Testis (tissue), 2 donors: ENCODE measurements at regions not wholly inside any gene's neighbourhood (a gene's known extent, or its start where the extent isn't known, plus 50 kb on each side); places are given as distances from the start of the nearest gene placed in this dataset.
"Not testable (repeated sequence)": the region's sequence is repeated elsewhere in the genome, so short reads cannot be mapped to it uniquely, and the experiment has no call there.

ENCODE experiments used
- DNase-seq: peaks from one replicate; pipeline ENCODE4 v3.0.0-alpha.2; 2019
- H3K27ac ChIP-seq, 2 donors: fragments of 200-600 bp; sonication (generic); one replicate each; pipeline ENCODE4 v1.5.1; 2019
- H3K27me3 ChIP-seq: fragments of 200-600 bp; sonication (generic); one replicate; pipeline ENCODE4 v1.5.1; 2019
- H3K36me3 ChIP-seq: fragments of 200-600 bp; sonication (generic); one replicate; pipeline ENCODE4 v1.5.1; 2017; ENCODE audit warnings: low read depth; ENCODE audit errors: missing control alignments
- H3K4me1 ChIP-seq: fragments of 200-600 bp; sonication (generic); one replicate; pipeline ENCODE4 v1.5.1; 2019
- H3K4me3 ChIP-seq, 2 donors: fragments of 200-600 bp; sonication (generic); one replicate each; pipeline ENCODE4 v1.5.1; 2017 to 2019
- H3K9me3 ChIP-seq: fragments of 200-600 bp; sonication (generic); one replicate; pipeline ENCODE4 v1.5.1; 2017
- POLR2A ChIP-seq: fragments of 450-650 bp; IDR thresholded peaks from one replicate; pipeline ENCODE4 v1.6.1; 2017; ENCODE audit warnings: antibody characterized with exemption, mild to moderate bottlenecking, moderate library complexity
- WGBS, 2 donors: methylation state at CpG; one replicate each; pipeline ENCODE4 v1.1.5; 2018; 5-methylcytosine and 5-hydroxymethylcytosine counted together
- intact Hi-C: fragments of 100-400 bp; cut with DNase I; formaldehyde crosslinking; loops from one replicate; pipeline ENCODE4 v1.15.1; 2023; ENCODE audit warnings: low total_unique reads
- TF ChIP-seq, protein P1 (sequence below), 3 experiments: fragments of 450-650 bp in 2 of 3; fragments of 200-600 bp in 1 of 3; sonication (generic) in 1 of 3; IDR thresholded peaks; one replicate each; pipeline ENCODE4 v1.5.1; 2016 to 2019; ENCODE audit warnings: antibody characterized with exemption in 3 of 3, mild to moderate bottlenecking in 2 of 3, moderate library complexity in 1 of 3

- TF ChIP-seq POLR2A = no peak
- TF ChIP-seq, protein P1, sequence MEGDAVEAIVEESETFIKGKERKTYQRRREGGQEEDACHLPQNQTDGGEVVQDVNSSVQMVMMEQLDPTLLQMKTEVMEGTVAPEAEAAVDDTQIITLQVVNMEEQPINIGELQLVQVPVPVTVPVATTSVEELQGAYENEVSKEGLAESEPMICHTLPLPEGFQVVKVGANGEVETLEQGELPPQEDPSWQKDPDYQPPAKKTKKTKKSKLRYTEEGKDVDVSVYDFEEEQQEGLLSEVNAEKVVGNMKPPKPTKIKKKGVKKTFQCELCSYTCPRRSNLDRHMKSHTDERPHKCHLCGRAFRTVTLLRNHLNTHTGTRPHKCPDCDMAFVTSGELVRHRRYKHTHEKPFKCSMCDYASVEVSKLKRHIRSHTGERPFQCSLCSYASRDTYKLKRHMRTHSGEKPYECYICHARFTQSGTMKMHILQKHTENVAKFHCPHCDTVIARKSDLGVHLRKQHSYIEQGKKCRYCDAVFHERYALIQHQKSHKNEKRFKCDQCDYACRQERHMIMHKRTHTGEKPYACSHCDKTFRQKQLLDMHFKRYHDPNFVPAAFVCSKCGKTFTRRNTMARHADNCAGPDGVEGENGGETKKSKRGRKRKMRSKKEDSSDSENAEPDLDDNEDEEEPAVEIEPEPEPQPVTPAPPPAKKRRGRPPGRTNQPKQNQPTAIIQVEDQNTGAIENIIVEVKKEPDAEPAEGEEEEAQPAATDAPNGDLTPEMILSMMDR (IDR thresholded peaks at IDR 0.05) = no peak
- 30 to 50% methylated on average over 3 of the region's 3 CpGs for WGBS, 2 donors
- Histone ChIP-seq H3K36me3 (no peaks in the 10 kb centered on the region), H3K4me3 (no peak overlapping the region), H3K9me3 (no peaks in the 10 kb centered on the region), H3K27me3 (no peaks in the 10 kb centered on the region), H3K4me1 (no peaks in the 10 kb centered on the region), H3K27ac (no peak overlapping the region)
- intact Hi-C loops = no loop called here
- DNase-seq = no peak
Observed at GRCh38 chr6:93183531-93183972, 235.8 kb downstream of the EPHA7 start.

GRCh38 chr6:93182938-93183479 lies 236.3 kb downstream of the EPHA7 start:
- intact Hi-C loops = no loop called here

DNA sequence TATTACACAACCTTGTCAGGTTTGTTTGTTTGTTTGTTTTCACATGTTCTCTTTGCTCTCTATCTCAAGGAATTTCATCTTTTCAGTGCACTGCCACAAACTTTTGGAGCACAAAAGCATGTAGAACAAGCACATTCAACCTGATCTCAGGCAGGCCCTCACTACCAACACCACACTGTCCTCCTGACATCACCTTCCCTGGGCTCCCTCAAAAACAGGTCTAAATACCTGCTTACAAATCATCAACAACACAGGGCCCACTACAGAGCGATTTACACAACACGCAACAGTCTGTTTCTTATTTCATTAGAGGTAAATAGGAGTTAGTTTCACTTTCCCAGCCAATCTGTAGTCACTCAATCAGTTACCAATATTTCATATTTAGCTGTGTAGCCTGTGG lies 241.4 kb downstream of the EPHA7 start:
- 90 to 93% methylated on average over 2 of the region's 2 CpGs for WGBS, 2 donors
- Histone ChIP-seq H3K36me3 (no peaks in the 10 kb centered on the region), H3K27ac (no peak overlapping the region), H3K9me3 (no peaks in the 10 kb centered on the region), H3K4me3 (no peak overlapping the region), H3K4me1 (no peaks in the 10 kb centered on the region), H3K27me3 (no peaks in the 10 kb centered on the region)
- DNase-seq = no peak
- intact Hi-C loops = no loop called here
- no peak for TF ChIP-seq POLR2A
- TF ChIP-seq, protein P1 (IDR thresholded peaks at IDR 0.05) = no peak

More at GRCh38 chr6:93182938-93183479, 236.3 kb downstream of the EPHA7 start:
- TF ChIP-seq POLR2A = no peak
- TF ChIP-seq, protein P1 (IDR thresholded peaks at IDR 0.05) = no peak
- Histone ChIP-seq H3K4me3 (no peak overlapping the region), H3K9me3 (no peaks in the 10 kb centered on the region), H3K27ac (no peak overlapping the region), H3K36me3 (no peaks in the 10 kb centered on the region), H3K4me1 (no peaks in the 10 kb centered on the region), H3K27me3 (no peaks in the 10 kb centered on the region)
- WGBS, 2 donors = 46 to 56% methylated on average over 2 of the region's 2 CpGs
- DNase-seq = no peak

GRCh38 chr6:93177438-93177837 lies 241.9 kb downstream of the EPHA7 start:
- H3K9me3 ChIP-seq = no peaks in the 10 kb centered on the region
- H3K36me3 ChIP-seq = no peaks in the 10 kb centered on the region
- H3K27ac ChIP-seq = no peak overlapping the region
- TF ChIP-seq POLR2A = no peak
- TF ChIP-seq, protein P1 (IDR thresholded peaks at IDR 0.05) = no peak
- DNase-seq = no peak
- H3K27me3 ChIP-seq = no peaks in the 10 kb centered on the region
- H3K4me3 ChIP-seq = no peak overlapping the region
- WGBS, 2 donors = 87 to 92% methylated on average over 3 of the region's 3 CpGs
- intact Hi-C loops = no loop called here
- no peaks in the 10 kb centered on the region for H3K4me1 ChIP-seq

DNA sequence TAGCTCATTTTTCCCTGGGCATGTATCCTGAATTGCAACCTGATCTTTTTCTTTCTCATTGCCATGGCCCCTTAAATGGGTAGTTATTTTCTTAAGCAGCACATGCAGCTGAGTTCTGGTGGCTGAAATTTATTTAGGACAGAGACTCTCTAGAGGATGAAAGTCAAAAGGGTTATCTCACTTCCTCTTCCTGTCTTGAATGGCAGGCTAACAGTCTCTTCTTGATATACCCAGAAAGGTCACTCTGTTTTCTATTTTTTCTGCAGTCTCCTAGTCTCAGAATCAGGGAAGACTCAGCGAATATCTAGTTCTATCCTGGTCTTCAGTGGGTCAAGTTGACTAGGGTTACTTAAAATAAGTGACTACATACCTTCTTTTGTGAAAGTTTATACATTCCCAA lies 243.3 kb downstream of the EPHA7 start:
- H3K36me3 ChIP-seq = no peaks in the 10 kb centered on the region
- no peak overlapping the region for H3K27ac ChIP-seq
- no peaks in the 10 kb centered on the region for H3K4me1 ChIP-seq
- 65 to 83% methylated on average over 1 of the region's 1 CpG for WGBS, 2 donors
- H3K9me3 ChIP-seq = no peaks in the 10 kb centered on the region
- no peak for DNase-seq
- H3K27me3 ChIP-seq = no peaks in the 10 kb centered on the region
- TF ChIP-seq, protein P1 (IDR thresholded peaks at IDR 0.05) = no peak
- no peak for TF ChIP-seq POLR2A
- H3K4me3 ChIP-seq = no peak overlapping the region
- intact Hi-C loops = no loop called here

- intact Hi-C loops, H3K27ac ChIP-seq, H3K9me3 ChIP-seq, H3K27me3 ChIP-seq, H3K36me3 ChIP-seq, H3K4me3 ChIP-seq, H3K4me1 ChIP-seq, DNase-seq: not testable (repeated sequence)
- 89 to 90% methylated on average over 8 to 9 of the region's 10 CpGs for WGBS, 2 donors
Observed at GRCh38 chr6:93173573-93173972, 245.8 kb downstream of the EPHA7 start.
